ENCODE measurements at regions not wholly inside any gene's neighbourhood (a gene's known extent, or its start where the extent isn't known, plus 50 kb on each side); places are given as distances from the start of the nearest gene placed in this dataset.

- no peak overlapping the region for H3K4me3 ChIP-seq (replicated peaks; ENCODE audit: low read depth, low read length)
- DNase-seq (ENCODE audit: extremely low read depth, insufficient read length) = no peak
- no peaks in the 10 kb centered on the region for H3K36me3 ChIP-seq (ENCODE audit: control insufficient read depth, insufficient read depth, low read length)
- TF ChIP-seq CTCF (IDR thresholded peaks at IDR 0.05; ENCODE audit: insufficient read depth, low read length, poor library complexity, severe bottlenecking) = no peak
- H3K27me3 ChIP-seq (replicated peaks; ENCODE audit: control insufficient read depth, insufficient read depth, low read length) = no peaks in the 10 kb centered on the region
Observed at GRCh38 chr4:157907226-157907946, 265.4 kb downstream of the GASK1B start.

- no peak for DNase-seq (ENCODE audit: extremely low read depth, insufficient read length)
- no peaks in the 10 kb centered on the region for H3K27me3 ChIP-seq (replicated peaks; ENCODE audit: control insufficient read depth, insufficient read depth, low read length)
- no peak for TF ChIP-seq CTCF (IDR thresholded peaks at IDR 0.05; ENCODE audit: insufficient read depth, low read length, poor library complexity, severe bottlenecking)
Observed at GRCh38 chr4:157898836-157899605, 273.8 kb downstream of the GASK1B start.

GRCh38 chr4:157897855-157898370 is 274.9 kb downstream of the GASK1B start:
- no peak for DNase-seq (ENCODE audit: extremely low read depth, insufficient read length)
- H3K27me3 ChIP-seq (replicated peaks; ENCODE audit: control insufficient read depth, insufficient read depth, low read length) = no peaks in the 10 kb centered on the region
- no peak overlapping the region for H3K4me3 ChIP-seq (replicated peaks; ENCODE audit: low read depth, low read length)
- H3K36me3 ChIP-seq (ENCODE audit: control insufficient read depth, insufficient read depth, low read length) = no peaks in the 10 kb centered on the region
- no peak for TF ChIP-seq CTCF (IDR thresholded peaks at IDR 0.05; ENCODE audit: insufficient read depth, low read length, poor library complexity, severe bottlenecking)

More at GRCh38 chr4:157898836-157899605, 273.8 kb downstream of the GASK1B start:
- Histone ChIP-seq H3K36me3 (ENCODE audit: control insufficient read depth, insufficient read depth, low read length) (no peaks in the 10 kb centered on the region), H3K4me3 (replicated peaks; ENCODE audit: low read depth, low read length) (no peak overlapping the region)

- no peaks in the 10 kb centered on the region for H3K27me3 ChIP-seq (replicated peaks; ENCODE audit: control insufficient read depth, insufficient read depth, low read length)
- no peak for TF ChIP-seq CTCF (IDR thresholded peaks at IDR 0.05; ENCODE audit: insufficient read depth, low read length, poor library complexity, severe bottlenecking)
- H3K4me3 ChIP-seq (replicated peaks; ENCODE audit: low read depth, low read length) = no peak overlapping the region
- DNase-seq (ENCODE audit: extremely low read depth, insufficient read length) = no peak
- H3K36me3 ChIP-seq (ENCODE audit: control insufficient read depth, insufficient read depth, low read length) = no peaks in the 10 kb centered on the region
Observed at GRCh38 chr4:157896726-157897125, 276.1 kb downstream of the GASK1B start.

GRCh38 chr4:157895205-157895604 is 277.6 kb downstream of the GASK1B start:
- no peak for DNase-seq (ENCODE audit: extremely low read depth, insufficient read length)

More at GRCh38 chr4:157895205-157895604, 277.6 kb downstream of the GASK1B start:
- TF ChIP-seq CTCF (IDR thresholded peaks at IDR 0.05; ENCODE audit: insufficient read depth, low read length, poor library complexity, severe bottlenecking) = no peak
- Histone ChIP-seq H3K27me3 (replicated peaks; ENCODE audit: control insufficient read depth, insufficient read depth, low read length) (no peaks in the 10 kb centered on the region), H3K4me3 (replicated peaks; ENCODE audit: low read depth, low read length) (no peak overlapping the region), H3K36me3 (ENCODE audit: control insufficient read depth, insufficient read depth, low read length) (no peaks in the 10 kb centered on the region)
